IPS-NIHi11 (cell line): ENCODE measurements at regions not wholly inside any gene's neighbourhood (a gene's known extent, or its start where the extent isn't known, plus 50 kb on each side); places are given as distances from the start of the nearest gene placed in this dataset.
A peak's percentile ranks its signal among the peaks of the same experiment; 100 is the strongest.
"Not testable (repeated sequence)": the region's sequence is repeated elsewhere in the genome, so short reads cannot be mapped to it uniquely, and the experiment has no call there.

Experiments used
- DNase-seq: peaks from one replicate; pipeline ENCODE4 v3.0.0; 2012; ENCODE audit warnings: mixed read lengths, low spot score

DNA sequence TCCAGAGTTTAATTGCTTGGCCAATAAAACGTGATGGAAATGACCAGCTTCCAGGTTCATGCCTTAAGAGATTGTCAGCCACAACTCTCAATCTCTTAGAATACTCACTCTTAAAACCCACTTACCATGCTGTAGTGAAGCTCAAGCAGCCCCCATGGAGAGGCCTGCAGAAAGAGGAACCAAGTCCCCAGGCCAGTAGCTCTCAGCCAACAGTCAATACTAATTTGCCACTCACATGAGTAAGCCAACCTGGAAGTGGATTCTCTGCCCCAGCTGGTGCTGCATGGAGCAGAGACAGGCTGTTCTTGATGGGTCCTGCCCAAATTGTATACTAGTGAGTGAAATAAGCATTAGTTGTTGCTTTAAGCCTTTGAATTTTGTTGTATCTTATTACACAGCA lies 155.9 kb downstream of the OXSM start:
- DNase-seq: no peak

DNA sequence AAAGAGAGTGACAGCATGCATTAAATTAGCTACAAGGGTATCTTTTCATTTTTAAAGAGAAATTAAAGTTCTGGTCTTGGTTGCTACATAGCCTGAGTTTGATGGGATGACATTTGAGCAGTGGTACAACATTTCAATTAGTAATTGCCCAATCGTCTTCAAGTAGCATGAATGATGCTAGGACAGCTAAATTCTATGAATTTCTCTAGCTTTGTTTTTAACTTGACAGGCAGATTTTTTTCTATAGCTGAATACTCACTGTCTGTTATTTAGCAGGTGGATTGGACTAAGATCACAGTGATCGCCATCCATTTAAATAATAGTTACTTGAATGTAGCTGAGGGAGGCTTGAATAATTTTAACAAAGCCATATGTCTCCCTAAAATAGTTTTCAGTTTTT lies 162.2 kb downstream of the OXSM start:
- no peak for DNase-seq

DNA sequence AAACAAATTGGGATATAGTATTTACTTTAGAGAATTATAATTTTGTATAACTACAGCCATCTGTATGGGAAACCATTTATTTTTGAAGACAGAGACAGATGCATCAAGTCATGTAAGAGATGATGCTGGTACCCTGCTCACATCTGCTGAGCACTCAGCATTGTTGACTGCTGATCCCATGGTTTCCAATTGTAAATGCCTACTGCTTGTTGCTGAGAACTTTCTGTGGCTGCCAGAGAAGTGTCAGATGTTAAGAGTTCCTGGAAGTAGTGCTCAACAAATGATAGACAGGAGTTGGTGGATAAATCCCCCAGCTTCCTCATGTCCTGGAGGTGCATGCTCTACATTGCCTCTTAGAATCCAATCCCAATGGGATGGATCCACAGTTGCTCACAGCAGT lies 167.1 kb downstream of the OXSM start:
- DNase-seq: no peak

DNA sequence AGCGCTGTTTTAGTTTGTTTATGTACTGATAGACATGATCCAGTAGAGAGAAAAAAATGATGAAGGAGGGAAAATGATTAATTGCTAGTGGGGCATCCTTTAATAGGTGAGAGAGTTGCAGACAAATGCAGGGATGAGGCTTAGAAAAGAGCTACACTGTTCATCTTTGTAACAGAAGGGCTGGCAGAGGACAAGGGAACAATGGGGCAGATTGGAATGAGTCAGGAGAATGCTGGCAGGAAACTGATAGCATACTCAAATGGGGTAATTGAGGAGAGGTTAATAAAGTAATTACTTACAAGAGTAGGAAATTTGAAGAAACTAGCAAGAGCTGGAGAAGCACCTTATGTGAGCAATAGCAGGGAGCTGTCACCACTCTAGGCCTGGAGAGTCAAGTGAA lies 170.9 kb downstream of the OXSM start:
- DNase-seq: no peak

DNA sequence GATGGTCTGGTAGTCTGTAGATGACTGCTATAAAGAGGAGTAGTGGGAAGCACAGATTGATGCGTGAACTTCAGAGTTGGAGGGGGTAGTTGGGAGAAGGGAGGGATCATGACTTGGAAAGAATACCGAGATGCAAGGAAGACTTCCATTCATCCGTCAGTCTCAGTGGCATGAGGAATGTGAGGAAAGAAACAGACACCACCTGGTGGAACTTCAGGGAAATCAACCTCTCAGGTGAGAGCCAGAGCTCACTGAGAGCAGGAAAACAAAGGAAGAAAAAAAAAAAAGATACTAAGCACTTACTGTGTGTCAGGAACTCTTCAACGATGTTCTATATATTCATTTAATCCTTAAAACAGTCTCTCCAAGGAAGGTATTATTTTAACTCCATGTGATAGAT lies 172.4 kb downstream of the OXSM start:
- DNase-seq: peak; percentile 66

DNA sequence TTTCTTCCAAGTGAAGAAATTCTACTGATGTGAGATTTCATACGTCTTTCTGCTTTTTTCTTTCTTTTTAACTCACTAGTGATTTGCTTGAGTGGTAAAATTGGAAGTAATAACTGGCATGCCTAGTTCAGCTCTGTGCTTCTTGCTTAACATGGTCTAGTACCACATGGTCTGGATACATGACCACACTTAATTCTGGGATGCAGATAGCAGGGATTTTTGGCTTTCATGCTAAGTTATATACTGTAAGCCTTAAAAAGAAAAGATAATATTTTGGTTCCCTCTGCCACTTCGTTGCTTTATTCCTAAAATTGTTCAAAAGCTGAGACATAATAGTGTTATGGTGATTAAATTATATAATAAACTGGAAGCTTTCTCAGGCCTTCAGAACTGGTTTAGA lies 174.3 kb downstream of the OXSM start:
- no peak for DNase-seq

DNA sequence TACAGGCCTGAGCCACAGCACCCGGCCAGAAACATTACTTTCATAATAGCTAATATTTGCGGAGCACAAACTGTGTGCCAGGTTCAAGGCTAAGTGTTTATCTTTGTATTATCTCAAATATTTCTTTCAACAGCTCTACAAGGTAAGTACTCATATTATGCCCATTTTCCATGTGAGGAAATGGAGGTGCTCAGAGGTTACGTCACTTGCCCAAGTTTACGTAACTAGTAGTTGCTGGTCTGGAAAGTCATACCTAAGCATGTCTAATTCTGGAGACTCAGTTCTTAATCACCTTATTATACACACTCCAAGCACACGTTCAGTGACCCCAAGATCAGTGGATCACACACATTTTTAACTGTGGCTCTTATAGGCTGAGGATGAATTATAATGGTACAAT lies 177.5 kb downstream of the OXSM start:
- no peak for DNase-seq

DNA sequence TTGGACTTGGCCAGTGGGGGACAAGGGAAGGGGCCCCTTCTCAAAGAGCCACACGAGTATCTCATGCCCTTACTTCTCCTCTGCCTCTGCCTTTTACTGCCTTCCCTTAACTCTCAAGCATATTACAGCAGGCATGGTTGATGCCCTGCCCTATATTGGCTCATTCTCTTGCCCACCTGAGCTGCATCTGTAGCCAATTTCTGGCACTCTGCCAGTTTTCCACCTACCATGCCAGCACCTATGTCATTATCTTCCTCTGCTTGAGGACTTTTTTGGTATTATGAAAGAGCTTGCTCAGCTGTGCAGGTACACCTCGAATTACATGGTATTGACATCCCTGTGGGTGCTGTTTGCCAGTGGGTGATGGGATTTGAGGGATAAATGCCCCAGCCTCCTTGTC lies 181.8 kb downstream of the OXSM start:
- DNase-seq: no peak

DNA sequence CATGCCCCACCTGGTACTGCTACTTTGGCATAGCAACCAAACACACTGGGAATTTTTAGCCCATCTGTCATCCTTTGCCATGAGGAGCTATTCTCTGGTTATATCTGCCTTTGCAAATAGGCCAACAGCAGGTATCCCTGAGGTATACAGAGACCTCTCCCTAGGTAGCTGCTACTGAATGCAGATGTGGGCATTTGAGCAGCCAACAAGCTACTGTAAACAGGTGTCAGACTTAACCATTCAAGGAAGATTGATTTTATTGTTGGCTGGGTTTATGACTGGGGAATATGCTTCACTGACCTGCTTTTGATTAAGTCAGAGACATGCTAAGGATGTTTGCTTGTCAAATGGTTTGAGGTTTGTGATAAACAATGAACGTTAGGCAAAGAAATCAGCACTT lies 183.2 kb downstream of the OXSM start:
- no peak for DNase-seq

DNA sequence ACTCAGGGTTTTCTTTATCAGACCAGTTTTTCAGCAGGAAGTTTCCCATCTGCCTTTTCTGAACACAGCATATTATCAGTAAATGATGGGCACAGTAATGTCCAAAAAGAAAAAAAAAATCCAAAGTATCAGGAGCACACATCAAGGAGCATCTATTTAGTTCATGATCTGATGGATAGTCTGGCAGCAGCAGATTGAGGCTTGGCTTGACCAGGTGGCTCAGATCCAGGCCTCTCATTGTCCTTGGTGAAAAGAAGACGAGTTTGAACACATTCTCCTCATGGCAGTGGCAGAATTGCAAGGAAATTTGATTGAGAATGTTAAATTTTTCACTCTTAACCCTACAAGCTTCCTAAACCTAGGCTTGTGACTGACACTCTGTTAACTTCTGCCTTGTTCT lies 192.9 kb downstream of the OXSM start:
- no peak for DNase-seq

DNA sequence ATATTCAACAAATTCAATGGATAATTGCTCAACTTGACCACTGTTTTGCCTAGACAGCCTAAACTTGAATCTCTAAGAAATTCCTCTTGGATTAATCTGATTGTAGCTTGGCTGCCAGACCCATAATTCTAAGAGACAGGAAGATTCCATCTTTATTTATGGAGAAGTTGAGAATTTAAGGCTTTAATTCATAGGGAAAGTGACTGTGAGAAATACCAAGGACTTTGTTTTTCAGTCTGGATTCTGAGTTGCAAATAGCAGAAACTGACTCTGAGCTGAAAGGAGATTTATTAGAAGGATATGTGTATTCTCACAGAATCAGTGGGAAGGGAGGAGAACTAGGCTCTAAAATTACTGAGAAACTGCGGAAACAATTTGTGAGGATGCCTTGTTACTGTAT lies 195.7 kb downstream of the OXSM start:
- no peak for DNase-seq

DNA sequence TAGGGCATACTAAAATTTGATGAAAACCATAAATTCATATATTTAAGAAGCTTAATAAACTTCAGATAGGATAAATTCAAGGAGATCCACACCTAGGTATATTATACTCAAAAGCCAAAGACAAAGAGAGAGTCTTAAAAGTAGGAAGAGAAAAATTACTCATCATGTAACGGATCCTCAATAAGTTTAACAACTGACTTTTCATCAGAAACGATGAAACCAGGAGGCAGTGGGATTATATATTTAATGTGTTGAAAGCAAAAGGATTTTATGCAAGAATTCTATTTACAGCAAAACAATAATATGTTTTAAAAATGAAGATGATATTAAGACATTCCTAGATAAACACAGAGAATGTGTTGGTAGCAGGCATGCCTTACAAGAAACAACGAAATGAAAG lies 202.7 kb downstream of the OXSM start:
- DNase-seq: no peak

DNA sequence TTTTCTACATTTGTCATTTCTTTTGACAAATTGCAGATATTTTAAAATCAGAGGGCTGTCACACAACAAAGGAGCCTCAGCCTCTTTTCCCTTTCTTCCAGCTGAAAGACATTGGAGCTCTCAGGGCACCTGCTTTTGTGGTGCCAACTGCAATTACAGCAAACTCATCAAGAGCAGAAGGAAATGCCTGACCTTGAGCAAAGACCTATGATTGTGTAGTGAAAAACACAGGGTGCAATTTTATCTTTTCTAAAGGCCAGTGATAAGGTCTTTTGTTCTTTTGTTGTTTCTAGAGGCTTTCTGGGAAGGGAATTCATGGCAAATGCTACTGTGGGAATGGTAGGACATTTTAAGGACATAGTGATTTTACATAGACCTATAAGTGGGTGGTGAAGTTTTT lies 214.3 kb downstream of the OXSM start:
- DNase-seq: no peak

DNA sequence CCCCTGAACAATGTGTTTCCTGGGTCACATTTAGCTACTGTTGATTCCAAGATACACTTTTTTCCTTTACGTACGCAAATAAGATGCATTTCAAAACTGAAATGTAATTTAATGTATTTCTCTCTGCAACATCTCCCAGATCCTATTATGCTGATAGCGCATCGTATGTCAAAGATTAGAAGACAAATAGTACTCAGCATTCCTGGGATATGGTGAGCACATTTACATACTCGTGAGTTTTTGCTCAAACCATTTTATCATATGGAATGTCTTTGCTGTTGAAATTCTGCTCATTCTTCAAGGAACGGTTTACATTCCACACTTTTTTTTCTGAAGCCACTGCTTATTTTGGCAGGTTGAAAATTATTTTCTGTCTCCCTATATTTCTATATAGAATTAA lies 221.4 kb downstream of the OXSM start:
- DNase-seq: no peak

DNA sequence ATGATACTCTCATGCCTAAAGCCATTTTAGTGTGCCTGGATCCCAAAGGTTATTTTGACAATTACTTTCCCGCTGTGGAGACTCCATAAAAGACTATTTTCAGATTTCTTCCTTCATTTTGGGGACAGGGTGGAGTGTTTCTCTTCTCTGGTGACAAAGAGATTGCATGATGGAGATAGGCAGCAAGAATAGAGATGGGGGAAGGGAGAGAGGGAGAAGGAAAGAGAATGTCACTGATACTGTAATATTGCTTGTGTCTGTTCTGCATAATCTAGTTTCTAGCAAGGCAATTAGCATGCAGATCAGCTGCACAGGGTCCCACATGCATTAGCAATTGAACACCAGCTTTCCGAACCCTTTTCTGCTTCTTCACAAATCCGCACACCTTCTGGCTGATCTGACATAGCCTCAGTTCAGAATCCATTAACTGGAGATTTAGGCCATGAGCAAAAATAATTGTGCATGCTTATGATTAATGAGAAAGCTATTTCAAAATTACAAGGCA lies 222.4 kb downstream of the OXSM start:
- DNase-seq: no peak

DNA sequence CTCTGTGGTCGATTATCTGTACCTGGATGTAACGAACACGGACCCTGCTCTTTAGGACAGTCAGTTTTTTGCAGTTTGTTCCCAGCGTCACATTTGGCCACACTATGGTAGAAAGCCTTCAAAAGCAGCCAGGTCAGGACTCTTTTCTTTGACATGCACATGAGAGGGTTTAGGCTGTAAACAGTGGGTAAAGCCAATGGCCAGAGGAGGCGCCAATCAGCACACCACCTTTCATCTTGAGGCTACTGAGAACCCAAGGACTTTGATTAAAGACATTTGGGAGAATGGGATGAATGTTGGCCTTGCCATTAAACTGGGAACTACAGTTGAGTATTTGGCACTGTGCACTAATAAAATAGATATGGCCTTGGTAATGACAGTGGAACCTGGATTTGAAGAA lies 225.9 kb downstream of the OXSM start:
- peak; percentile 25 for DNase-seq

DNA sequence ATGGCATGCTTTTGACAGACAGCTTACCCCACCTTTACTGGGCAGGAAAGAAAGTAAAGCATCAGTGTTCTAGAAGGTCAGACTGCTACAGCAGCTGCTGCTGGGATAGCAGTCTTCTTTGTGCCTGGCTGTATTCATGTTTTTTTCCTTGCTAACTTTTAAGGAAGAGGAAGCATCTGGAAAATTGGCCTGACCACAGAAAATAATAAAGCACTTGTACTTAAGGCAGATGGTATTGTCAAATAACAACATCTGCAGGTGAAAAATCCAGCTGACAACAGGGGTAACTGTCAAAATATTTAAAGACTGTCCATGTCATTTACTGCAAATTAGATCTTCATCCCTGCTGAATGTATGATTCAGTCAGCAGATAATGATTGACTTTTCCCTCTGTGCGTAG lies 229.0 kb downstream of the OXSM start:
- no peak for DNase-seq

DNA sequence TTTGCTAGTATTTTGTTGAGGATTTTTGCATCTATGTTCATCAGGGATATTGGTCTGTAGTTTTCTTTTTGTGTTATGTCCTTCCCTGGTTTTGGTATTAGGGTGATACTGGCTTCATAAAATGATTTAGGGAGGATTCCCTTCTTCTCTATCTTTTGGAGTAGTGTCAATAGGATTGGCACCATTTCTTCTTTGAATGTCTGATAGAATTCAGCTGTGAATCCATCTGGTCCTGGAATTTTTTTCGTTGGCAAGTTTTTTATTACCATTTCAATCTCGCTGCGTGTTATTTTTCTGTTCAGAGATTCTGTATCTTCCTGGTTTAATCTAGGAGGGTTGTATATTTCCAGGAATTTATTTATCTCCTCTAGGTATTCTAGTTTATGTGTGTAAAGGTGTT lies 234.3 kb downstream of the OXSM start:
- DNase-seq: not testable (repeated sequence)

DNA sequence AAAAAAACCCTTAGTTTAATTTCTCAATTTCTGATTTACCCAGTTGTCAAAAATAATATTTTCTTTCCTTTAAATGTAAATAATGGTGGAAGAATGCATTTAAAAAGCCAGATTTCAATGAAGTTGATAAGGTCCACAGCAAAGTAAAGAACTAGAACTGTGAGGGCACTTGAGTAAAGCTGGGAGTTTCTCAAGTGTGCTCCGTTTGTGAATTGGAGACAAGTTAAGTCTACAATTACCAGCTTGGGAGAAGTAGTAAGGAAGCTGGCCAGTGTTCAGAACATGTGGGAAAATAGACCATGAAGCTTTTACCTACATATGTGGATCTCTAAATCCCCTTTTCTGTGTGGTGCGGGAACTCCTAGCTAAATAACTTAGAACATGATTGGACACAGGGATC lies 239.4 kb downstream of the OXSM start:
- no peak for DNase-seq

DNA sequence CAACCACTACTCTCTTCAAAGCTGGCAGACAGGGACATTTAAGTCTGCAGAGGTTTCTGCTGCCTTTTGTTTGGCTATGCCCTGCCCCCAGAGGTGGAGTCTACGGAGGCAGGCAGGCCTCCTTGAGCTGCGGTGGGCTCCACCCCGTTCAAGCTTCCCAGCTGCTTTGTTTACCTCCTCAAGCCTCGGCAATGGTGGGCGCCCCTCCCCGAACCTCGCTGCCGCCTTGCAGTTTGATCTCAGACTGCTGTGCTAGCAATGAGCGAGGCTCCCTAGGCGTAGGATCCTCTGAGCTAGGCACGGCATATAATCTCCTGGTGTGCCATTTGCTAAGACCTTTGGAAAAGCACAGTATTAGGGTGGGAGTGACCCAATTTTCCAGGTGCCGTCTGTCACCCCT lies 252.2 kb downstream of the OXSM start:
- DNase-seq: not testable (repeated sequence)

DNA sequence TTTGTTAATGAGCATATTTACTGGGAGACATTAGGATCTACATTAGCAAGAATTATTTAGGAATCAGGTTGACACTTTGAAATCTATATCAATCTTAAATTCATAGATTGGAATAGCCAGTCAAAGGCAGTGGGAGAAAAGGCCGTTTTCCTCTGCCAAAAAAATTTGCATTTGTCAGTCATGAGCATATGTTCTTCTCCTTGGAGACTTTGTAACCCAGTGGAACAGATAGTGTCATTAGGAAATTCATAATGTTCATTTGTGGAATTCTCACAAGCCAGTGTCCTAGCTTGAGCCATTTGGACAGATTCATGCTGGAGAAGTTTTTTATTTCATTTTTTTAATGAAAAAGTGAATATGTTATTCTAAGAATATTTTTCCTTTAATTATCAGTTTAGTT lies 260.1 kb downstream of the OXSM start:
- no peak for DNase-seq

DNA sequence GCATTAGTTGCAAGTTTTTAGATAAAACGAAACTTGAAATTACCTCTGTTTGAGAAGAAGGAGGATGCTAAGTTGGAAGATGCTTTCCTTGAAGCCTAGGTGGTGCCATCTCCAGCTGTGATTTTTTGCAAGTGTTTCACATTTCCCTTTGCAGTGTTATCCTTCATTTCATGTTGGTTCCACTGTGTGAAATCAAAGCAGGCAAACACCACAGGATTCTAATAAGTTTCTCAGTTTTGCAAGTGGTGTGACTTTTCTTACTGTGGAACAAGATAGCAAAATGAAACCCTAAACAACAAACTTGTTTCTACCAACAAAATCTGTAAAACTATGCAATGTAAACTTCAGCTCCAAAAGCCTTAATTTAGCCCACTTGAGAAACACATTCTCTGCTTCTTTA lies 260.9 kb downstream of the OXSM start:
- DNase-seq: no peak

DNA sequence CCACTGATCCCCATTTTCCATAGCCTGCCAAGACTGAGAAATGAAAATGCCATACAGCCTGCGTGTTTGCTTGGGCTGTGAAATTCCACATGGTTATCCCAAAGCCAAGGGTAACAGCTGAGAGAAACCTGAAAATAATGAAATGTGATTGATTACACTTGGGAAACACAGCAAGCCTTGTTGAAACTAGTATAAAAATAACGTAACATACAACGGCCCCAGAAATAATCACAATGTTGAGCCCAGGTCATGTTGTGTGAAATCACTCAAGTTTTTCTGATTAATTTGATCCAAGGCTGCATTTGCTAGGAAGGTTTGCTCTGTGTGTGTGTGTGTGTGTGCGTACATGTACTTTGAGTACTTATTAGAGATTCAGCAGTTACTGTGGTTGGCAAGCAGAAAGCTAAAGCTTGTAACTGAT lies 269.0 kb downstream of the OXSM start:
- no peak for DNase-seq

DNA sequence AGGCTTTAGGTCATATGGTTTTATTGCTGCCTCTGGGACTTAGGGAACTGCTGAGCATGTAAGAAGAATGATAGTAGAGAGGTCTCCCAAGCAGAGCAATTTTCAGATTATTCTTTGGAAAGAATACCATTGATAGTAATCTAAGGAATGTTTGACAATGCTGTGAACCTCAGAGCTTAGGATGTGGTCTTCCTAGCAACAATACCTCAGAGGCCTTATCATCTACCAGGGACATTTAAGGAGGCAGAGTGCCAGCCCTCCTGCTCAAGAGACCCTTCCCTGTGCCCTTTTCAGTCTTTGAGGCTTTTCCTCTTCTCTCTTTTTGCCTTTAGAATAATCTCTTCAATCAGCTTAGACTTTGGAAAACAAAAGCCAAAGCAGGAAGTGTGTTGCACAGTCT lies 272.1 kb downstream of the OXSM start:
- DNase-seq: no peak

DNA sequence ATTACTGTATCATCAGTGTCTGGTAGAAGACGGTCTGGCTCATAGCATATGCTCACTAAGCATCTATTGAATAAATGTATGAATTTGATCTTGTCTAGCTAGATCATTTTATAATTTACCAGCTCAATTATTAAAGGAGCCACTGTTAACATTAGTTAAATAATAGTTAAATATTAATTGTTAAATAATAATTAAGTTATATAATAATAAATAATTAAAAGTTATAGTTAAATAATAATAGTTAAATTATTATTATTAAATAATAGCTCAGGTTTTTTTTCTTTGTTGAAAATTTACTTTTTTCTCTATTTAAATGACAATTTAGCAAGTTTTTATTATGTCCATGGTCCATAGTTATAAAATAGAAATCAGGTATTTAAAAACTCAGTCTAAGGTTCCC lies 274.4 kb downstream of the OXSM start:
- no peak for DNase-seq
